A549 (cell line): ENCODE measurements at regions not wholly inside any gene's neighbourhood (a gene's known extent, or its start where the extent isn't known, plus 50 kb on each side); places are given as distances from the start of the nearest gene placed in this dataset.
"Not testable (repeated sequence)": the region's sequence is repeated elsewhere in the genome, so short reads cannot be mapped to it uniquely, and the experiment has no call there.

Experiments
- ATAC-seq, 2 experiments: fragments of 200-7000 bp in 1 of 2; fragments of >200 bp in 1 of 2; cut with Nextera tagmentation in 1 of 2; cut with Tn5 transposase in 1 of 2; 3 replicates each; pipeline versions ENCODE4 v1.8.0 to v1.9.1; 2018 to 2020; ENCODE audit warnings: mild to moderate bottlenecking in 1 of 2, moderate library complexity in 1 of 2
- CTCF ChIA-PET: fragments of 300-600 bp; sonication (Branson Sonifier 250); formaldehyde crosslinking; extraction: SDS; loops from one replicate; lab custom pipeline; 2021; ENCODE audit warnings: antibody characterized with exemption, inconsistent platforms; lab: Yijun Ruan, JAX
- POLR2A ChIA-PET: fragments of 350-600 bp; formaldehyde crosslinking; extraction: SDS; loops from one replicate; lab custom pipeline; 2021; ENCODE audit warnings: antibody characterized with exemption, inconsistent platforms; lab: Yijun Ruan, JAX
- DNase-seq, 2 experiments: peaks; one replicate each; pipeline versions ENCODE4 v3.0.0 to v3.0.0-alpha.2; 2011 to 2016; ENCODE audit warnings: low read depth in 1 of 2, low spot score in 1 of 2
- FAIRE-seq: peaks from 2 replicates; lab custom pipeline; 2011; peaks lifted over from hg19 to GRCh38; lab: Jason Lieb, UNC
- H3K27ac ChIP-seq, 2 experiments: fragments of >200 bp; sonication (Bioruptor Twin); formaldehyde crosslinking; 3 replicates each; pipeline ENCODE4 v1.5.1; 2016 to 2017
- H3K4me1 ChIP-seq: fragments of >200 bp; sonication (Bioruptor Twin); formaldehyde crosslinking; 3 replicates; pipeline ENCODE4 v1.6.1; 2016
- H3K4me2 ChIP-seq: fragments of >200 bp; sonication (Bioruptor Twin); formaldehyde crosslinking; 3 replicates; pipeline ENCODE4 v1.6.1; 2016
- H3K4me3 ChIP-seq: fragments of >200 bp; sonication (Bioruptor Twin); formaldehyde crosslinking; 3 replicates; pipeline ENCODE4 v1.5.1; 2016
- H3K9me3 ChIP-seq: fragments of >200 bp; sonication (Bioruptor Twin); formaldehyde crosslinking; 3 replicates; pipeline ENCODE4 v1.6.1; 2016
- BHLHE40 ChIP-seq: IDR thresholded peaks from 2 replicates; pipeline ENCODE4 v1.6.1; 2012; ENCODE audit warnings: low read depth, low read length, inconsistent platforms
- CEBPB ChIP-seq, 2 experiments: fragments of >200 bp in 1 of 2; sonication (Bioruptor Twin) in 1 of 2; formaldehyde crosslinking in 1 of 2; IDR thresholded peaks; 2 replicates each; pipeline ENCODE4 v1.6.1; 2012 to 2016
- CHD2 ChIP-seq: fragments of 150-350 bp; IDR thresholded peaks from 2 replicates; pipeline ENCODE4 v1.6.1; 2014; ENCODE audit warnings: low read length; ENCODE audit not compliant: partially characterized antibody
- FOSB ChIP-seq: fragments of 250-450 bp; sonication (Bioruptor Pico); IDR thresholded peaks from 2 replicates; pipeline ENCODE4 v1.5.0; 2020; ENCODE audit warnings: mild to moderate bottlenecking, moderate library complexity
- HEYL ChIP-seq: fragments of 250-450 bp; sonication (Bioruptor Pico); IDR thresholded peaks from 2 replicates; pipeline ENCODE4 v1.8.0; 2021; ENCODE audit warnings: mild to moderate bottlenecking, moderate library complexity
- JUNB ChIP-seq: fragments of >200 bp; sonication (Bioruptor Twin); formaldehyde crosslinking; IDR thresholded peaks from 2 replicates; pipeline ENCODE4 v1.6.1; 2016
- MAFK ChIP-seq: fragments of 450-650 bp; IDR thresholded peaks from 2 replicates; pipeline ENCODE4 v1.6.1; 2014; ENCODE audit not compliant: partially characterized antibody
- NFE2L2 ChIP-seq: fragments of 150-350 bp; conservative IDR thresholded peaks from 2 replicates; pipeline ENCODE4 v1.6.1; 2014; ENCODE audit warnings: low read length
- NR3C1 ChIP-seq: fragments of >200 bp; sonication (Bioruptor Twin); formaldehyde crosslinking; IDR thresholded peaks from 3 replicates; pipeline ENCODE4 v1.6.1; 2017
- PHF8 ChIP-seq: fragments of 200-600 bp; sonication (generic); IDR thresholded peaks from 2 replicates; pipeline ENCODE4 v1.6.1; 2016; ENCODE audit warnings: low read depth, mild to moderate bottlenecking, antibody characterized with exemption, moderate library complexity, borderline replicate concordance
- ZSCAN20 ChIP-seq: fragments of 250-450 bp; sonication (Bioruptor Pico); IDR thresholded peaks from 2 replicates; pipeline ENCODE4 v1.8.0; 2022; ENCODE audit warnings: mild to moderate bottlenecking, moderate library complexity
- WGBS: methylation state at CpG from one replicate; pipeline ENCODE4 v1.1.6; 2017; ENCODE audit errors: missing lambda C conversion rate; 5-methylcytosine and 5-hydroxymethylcytosine counted together
- TF ChIP-seq, protein P1 (sequence below): fragments of >200 bp; sonication (Bioruptor Twin); formaldehyde crosslinking; IDR thresholded peaks from 3 replicates; pipeline ENCODE4 v1.5.1; 2016
- TF ChIP-seq, protein P2 (sequence below): fragments of 250-450 bp; sonication (Bioruptor Pico); IDR thresholded peaks from 2 replicates; pipeline ENCODE4 v1.5.0; 2021; ENCODE audit warnings: mild to moderate bottlenecking, moderate library complexity, borderline replicate concordance
- TF ChIP-seq, protein P3 (sequence below): fragments of 450-650 bp; IDR thresholded peaks from 2 replicates; pipeline ENCODE4 v1.6.1; 2014; ENCODE audit warnings: antibody characterized with exemption
- TF ChIP-seq, protein P4 (sequence below): IDR thresholded peaks from 2 replicates; pipeline ENCODE4 v1.6.1; 2012

DNA sequence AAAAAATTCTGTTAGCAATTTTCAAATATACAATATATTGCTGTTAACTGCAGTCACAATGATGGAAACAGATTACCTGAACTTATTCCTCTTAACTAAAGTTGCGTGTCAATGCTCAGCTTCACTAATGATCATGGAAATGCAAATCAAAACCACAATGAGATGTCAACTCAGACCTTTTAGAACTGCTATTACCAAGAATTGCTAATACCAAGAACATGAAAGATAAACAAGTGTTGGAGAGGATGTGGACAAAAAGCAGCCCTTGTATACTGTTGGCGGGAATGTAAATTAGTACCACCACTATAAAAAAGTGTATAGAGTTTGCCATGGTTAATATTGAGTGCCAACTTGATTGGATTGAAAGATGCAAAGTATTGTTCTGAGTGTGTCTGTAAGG lies 1409.7 kb upstream of the CDH18 start:
- POLR2A ChIA-PET, result no interaction called here
- DNase-seq, result no peak
- 52% methylated on average over 2 of the region's 2 CpGs for WGBS

DNA sequence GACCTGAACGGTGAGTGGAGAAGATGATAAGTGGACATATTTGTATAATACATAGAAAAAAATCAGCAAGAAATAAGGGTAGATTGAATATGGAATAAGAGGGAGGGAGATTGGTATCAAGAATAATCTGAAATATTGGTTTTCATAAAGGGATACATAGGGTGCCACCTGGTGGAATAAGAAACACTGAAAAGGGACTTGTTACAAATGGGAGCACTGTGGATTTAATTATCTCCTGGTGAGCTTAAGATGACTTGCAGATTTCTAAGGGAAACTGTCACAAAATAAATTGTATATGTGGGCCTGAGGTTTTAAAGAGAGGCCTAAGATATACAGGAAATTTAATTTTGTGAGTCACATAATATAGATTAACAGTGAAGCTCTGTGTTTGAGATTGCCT lies 1403.5 kb upstream of the CDH18 start:
- no peaks in the 10 kb centered on the region for H3K4me1 ChIP-seq
- no peak overlapping the region for H3K4me3 ChIP-seq
- DNase-seq (no peak), ATAC-seq (no peak), FAIRE-seq (no peak)
- H3K9me3 ChIP-seq, result no peaks in the 10 kb centered on the region
- POLR2A ChIA-PET, result no interaction called here
- no peak overlapping the region for H3K27ac ChIP-seq
- CTCF ChIA-PET, result interaction anchor here (0.6 kb wide), 1 partner anchor 1381 kb away, joined by 3 read pairs; no protein-coding TSS in a partner anchor
- peak; percentile 55; the same call in 1 of the 2 replicates for TF ChIP-seq NFE2L2
- no peak for TF ChIP-seq CHD2
- no peak for TF ChIP-seq FOSB (CRISPR knock-in tag)
- TF ChIP-seq, all 56 proteins: peak for 1
- no peak overlapping the region for H3K4me2 ChIP-seq
- WGBS, result 44% methylated on average over 1 of the region's 1 CpG

More for the DNA sequence above, 1409.7 kb upstream of the CDH18 start:
- Histone ChIP-seq H3K4me2 (no peak overlapping the region), H3K9me3 (no peaks in the 10 kb centered on the region), H3K4me3 (no peak overlapping the region), H3K4me1 (no peaks in the 10 kb centered on the region)
- FAIRE-seq (no peak), ATAC-seq (no peak)
- CTCF ChIA-PET, result no interaction called here
- TF ChIP-seq NR3C1, result no peak
- TF ChIP-seq BHLHE40, result no peak
- TF ChIP-seq, protein P1, sequence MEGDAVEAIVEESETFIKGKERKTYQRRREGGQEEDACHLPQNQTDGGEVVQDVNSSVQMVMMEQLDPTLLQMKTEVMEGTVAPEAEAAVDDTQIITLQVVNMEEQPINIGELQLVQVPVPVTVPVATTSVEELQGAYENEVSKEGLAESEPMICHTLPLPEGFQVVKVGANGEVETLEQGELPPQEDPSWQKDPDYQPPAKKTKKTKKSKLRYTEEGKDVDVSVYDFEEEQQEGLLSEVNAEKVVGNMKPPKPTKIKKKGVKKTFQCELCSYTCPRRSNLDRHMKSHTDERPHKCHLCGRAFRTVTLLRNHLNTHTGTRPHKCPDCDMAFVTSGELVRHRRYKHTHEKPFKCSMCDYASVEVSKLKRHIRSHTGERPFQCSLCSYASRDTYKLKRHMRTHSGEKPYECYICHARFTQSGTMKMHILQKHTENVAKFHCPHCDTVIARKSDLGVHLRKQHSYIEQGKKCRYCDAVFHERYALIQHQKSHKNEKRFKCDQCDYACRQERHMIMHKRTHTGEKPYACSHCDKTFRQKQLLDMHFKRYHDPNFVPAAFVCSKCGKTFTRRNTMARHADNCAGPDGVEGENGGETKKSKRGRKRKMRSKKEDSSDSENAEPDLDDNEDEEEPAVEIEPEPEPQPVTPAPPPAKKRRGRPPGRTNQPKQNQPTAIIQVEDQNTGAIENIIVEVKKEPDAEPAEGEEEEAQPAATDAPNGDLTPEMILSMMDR, result no peak
- TF ChIP-seq ZSCAN20 (CRISPR knock-in tag), result no peak
- TF ChIP-seq PHF8, result no peak
- TF ChIP-seq, protein P2, sequence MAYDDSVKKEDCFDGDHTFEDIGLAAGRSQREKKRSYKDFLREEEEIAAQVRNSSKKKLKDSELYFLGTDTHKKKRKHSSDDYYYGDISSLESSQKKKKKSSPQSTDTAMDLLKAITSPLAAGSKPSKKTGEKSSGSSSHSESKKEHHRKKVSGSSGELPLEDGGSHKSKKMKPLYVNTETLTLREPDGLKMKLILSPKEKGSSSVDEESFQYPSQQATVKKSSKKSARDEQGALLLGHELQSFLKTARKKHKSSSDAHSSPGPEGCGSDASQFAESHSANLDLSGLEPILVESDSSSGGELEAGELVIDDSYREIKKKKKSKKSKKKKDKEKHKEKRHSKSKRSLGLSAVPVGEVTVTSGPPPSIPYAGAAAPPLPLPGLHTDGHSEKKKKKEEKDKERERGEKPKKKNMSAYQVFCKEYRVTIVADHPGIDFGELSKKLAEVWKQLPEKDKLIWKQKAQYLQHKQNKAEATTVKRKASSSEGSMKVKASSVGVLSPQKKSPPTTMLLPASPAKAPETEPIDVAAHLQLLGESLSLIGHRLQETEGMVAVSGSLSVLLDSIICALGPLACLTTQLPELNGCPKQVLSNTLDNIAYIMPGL, result no peak
- no peak for TF ChIP-seq CEBPB (IDR thresholded peaks at IDR 0.05)
- TF ChIP-seq, protein P3, sequence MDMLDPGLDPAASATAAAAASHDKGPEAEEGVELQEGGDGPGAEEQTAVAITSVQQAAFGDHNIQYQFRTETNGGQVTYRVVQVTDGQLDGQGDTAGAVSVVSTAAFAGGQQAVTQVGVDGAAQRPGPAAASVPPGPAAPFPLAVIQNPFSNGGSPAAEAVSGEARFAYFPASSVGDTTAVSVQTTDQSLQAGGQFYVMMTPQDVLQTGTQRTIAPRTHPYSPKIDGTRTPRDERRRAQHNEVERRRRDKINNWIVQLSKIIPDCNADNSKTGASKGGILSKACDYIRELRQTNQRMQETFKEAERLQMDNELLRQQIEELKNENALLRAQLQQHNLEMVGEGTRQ, result no peak
- no peak for TF ChIP-seq FOSB (CRISPR knock-in tag)
- TF ChIP-seq JUNB, result no peak
- TF ChIP-seq, protein P4, sequence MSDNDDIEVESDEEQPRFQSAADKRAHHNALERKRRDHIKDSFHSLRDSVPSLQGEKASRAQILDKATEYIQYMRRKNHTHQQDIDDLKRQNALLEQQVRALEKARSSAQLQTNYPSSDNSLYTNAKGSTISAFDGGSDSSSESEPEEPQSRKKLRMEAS, result no peak
- TF ChIP-seq HEYL (CRISPR knock-in tag), result no peak
- TF ChIP-seq, all 56 proteins: peak for 0
- no peak overlapping the region for H3K27ac ChIP-seq

DNA sequence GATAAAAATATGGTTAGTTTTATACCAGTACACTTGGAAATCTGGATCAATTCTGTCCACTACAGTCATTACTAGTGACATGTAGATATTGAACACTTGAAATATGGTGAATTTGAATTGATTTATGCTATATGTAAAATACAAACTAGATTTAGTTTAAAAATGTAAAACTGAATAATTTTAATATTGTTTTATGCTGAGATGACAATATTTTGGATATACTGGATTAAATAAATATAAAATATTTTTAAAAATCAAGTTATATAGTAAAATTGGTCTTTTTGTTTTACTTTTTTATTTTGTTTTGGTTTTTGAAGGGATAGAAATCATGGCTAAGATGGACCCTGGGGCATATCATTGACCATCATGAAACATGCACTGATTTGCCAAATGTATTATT lies 1372.8 kb upstream of the CDH18 start:
- H3K27ac ChIP-seq, FAIRE-seq, H3K4me3 ChIP-seq, H3K4me2 ChIP-seq, CTCF ChIA-PET, ATAC-seq, DNase-seq, POLR2A ChIA-PET, H3K9me3 ChIP-seq, H3K4me1 ChIP-seq: not testable (repeated sequence)
- peak; percentile 24 for TF ChIP-seq MAFK

DNA sequence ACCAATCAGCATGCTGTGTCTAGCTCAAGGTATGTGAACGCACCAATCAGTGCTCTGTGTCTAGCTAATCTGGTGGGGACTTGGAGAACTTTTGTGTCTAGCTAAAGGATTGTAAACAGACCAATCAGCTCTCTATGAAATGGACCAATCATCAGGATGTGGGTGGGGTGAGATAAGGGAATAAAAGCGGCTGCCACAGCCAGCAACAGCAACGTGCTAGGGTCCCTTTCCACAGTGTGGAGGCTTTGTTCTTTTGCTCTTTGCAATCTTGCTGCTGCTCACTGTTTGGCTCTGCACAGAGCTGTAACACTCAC lies 1353.9 kb upstream of the CDH18 start:
- H3K27ac ChIP-seq, H3K9me3 ChIP-seq, H3K4me2 ChIP-seq, FAIRE-seq, POLR2A ChIA-PET, CTCF ChIA-PET, H3K4me1 ChIP-seq: not testable (repeated sequence)
- ATAC-seq (peak in 1 of 2 experiments; percentile 53; a peak in 2 of 6 replicates), DNase-seq (peak in 1 of 2 experiments; percentile 45)
- H3K4me3 ChIP-seq, result peak overlapping the region; percentile 30; the same call in 1 of the 3 replicates
- 20% methylated on average over 3 of the region's 3 CpGs for WGBS

DNA sequence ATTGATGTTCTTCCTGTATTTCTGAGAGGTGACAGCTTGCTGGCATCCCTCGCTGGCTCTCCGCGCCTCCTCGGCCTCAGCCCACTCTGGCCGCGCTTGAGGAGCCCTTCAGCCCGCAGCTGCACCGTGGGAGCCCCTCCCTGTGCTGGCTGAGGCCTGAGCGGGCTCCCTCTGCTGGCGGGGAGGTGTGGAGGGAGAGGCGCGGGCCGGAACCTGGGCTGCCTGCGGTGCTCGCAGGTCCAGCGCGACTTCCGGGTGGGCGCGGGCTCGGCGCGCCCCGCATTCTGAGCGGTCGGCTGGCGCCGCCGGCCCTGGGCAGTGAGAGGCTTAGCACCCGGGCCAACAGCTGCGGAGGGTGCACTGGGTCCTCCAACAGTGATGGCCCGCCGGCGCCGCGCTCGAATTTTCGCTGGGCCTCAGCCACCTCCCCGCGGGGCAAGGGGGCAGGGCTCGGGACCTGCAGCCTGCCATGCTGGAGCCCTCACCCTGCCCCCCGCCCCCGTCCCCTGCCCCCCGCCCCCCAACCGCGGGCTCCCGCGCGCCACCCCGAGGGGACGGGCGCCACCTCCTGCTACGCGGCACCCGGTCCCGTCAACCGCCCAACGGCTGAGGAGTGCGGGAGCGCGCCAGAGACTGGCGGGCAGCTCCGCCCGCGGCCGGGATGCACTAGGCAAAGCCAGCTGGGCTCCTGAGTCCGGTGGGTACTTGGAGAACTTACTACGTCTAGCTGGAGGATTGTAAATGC lies 1353.4 kb upstream of the CDH18 start:
- H3K4me2 ChIP-seq, FAIRE-seq, H3K4me3 ChIP-seq, CTCF ChIA-PET, POLR2A ChIA-PET, H3K9me3 ChIP-seq, H3K4me1 ChIP-seq: not testable (repeated sequence)
- ATAC-seq (peak in 1 of 2 experiments; percentile 85; a peak in 3 of 6 replicates), DNase-seq (peak in 1 of 2 experiments; percentile 0)
- WGBS, result 50% methylated on average over 8 of the region's 68 CpGs
- H3K27ac ChIP-seq, result peak overlapping the region; percentile 64 to 79; a peak in 4 of 6 replicates

DNA sequence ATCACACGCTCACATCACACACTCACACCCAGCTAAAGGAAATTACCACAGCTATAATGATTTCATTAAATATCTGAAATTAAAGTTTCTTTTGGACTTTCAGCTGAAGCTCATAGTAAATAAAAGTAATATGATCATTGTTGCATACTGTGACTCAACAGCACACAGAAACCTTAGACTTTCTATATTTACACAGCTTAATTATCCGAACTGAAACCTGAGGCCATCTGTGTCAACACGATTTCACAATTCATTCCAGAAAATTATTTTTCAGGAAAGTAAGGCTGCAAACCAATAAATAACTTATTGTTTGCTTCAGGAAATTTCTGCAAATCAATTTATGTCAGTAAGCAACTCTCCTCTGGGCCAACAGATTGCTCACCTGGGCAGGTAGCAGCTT lies 1352.2 kb upstream of the CDH18 start:
- H3K9me3 ChIP-seq, DNase-seq, FAIRE-seq, H3K4me1 ChIP-seq, H3K4me3 ChIP-seq, H3K27ac ChIP-seq, POLR2A ChIA-PET, ATAC-seq: not testable (repeated sequence)
- peak overlapping the region; percentile 33; the same call in 1 of the 3 replicates for H3K4me2 ChIP-seq
- CTCF ChIA-PET, result interaction anchor here (0.6 kb wide), 1 partner anchor 778 kb away, joined by 3 read pairs; no protein-coding TSS in a partner anchor
- 29% methylated on average over 3 of the region's 3 CpGs for WGBS

DNA sequence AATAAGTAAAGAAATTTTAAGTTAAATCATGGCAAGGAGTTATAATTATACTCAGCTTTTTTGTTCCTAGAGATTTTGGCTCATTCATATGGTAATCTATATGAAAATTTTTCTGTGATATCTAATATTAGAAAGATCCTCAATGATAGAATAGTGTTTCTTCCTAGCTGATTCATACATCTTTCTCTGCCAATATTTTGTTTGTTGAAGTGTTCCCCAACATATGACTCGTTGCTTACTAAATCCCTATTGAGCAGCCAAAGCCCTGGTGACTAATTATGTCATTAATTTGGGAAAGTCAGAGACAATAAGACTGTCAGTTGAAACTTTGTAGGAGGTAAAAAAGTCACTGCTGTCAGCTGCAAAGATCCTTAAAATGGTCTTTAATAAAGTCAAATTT lies 1348.5 kb upstream of the CDH18 start:
- H3K9me3 ChIP-seq, DNase-seq, CTCF ChIA-PET, ATAC-seq, POLR2A ChIA-PET, H3K4me1 ChIP-seq, H3K4me3 ChIP-seq, H3K4me2 ChIP-seq, H3K27ac ChIP-seq, FAIRE-seq: not testable (repeated sequence)
- WGBS, result 0% methylated on average over 1 of the region's 1 CpG
